H9 (cell line): ENCODE measurements at regions not wholly inside any gene's neighbourhood (a gene's known extent, or its start where the extent isn't known, plus 50 kb on each side); places are given as distances from the start of the nearest gene placed in this dataset.

ENCODE experiments used
- DNase-seq: peaks from one replicate; pipeline ENCODE4 v3.0.0-alpha.2; 2017
- H2AFZ ChIP-seq: one replicate; pipeline ENCODE4 v1.6.1; 2013; ENCODE audit warnings: mild to moderate bottlenecking, low read length, control low read depth, moderate library complexity
- H2AK5ac ChIP-seq: 2 replicates; pipeline ENCODE4 v1.6.1; 2013; ENCODE audit warnings: low read length, control low read depth, mixed read lengths; ENCODE audit not compliant: insufficient read length
- H2BK120ac ChIP-seq: one replicate; pipeline ENCODE4 v1.6.1; 2013; ENCODE audit warnings: low read depth, mild to moderate bottlenecking, low read length, control low read depth, inconsistent platforms; ENCODE audit not compliant: poor library complexity, severe bottlenecking
- H2BK12ac ChIP-seq: 2 replicates; pipeline ENCODE4 v1.6.1; 2013; ENCODE audit warnings: low read length, control low read depth, mixed read lengths, low read depth; ENCODE audit not compliant: insufficient read length
- H2BK15ac ChIP-seq: 2 replicates; pipeline ENCODE4 v1.6.1; 2013; ENCODE audit warnings: low read depth, low read length, control low read depth
- H2BK20ac ChIP-seq: one replicate; pipeline ENCODE4 v1.6.1; 2013; ENCODE audit warnings: low read depth, mild to moderate bottlenecking, low read length, control low read depth, inconsistent platforms; ENCODE audit not compliant: poor library complexity, severe bottlenecking
- H2BK5ac ChIP-seq: 2 replicates; pipeline ENCODE4 v1.6.1; 2013; ENCODE audit warnings: low read length, control low read depth, mixed read lengths; ENCODE audit not compliant: insufficient read length
- H3K14ac ChIP-seq: 2 replicates; pipeline ENCODE4 v1.6.1; 2013; ENCODE audit warnings: low read length, control low read depth; ENCODE audit not compliant: insufficient read depth
- H3K18ac ChIP-seq: 2 replicates; pipeline ENCODE4 v1.6.1; 2013; ENCODE audit warnings: low read depth, mild to moderate bottlenecking, mixed read lengths, low read length, control low read depth; ENCODE audit not compliant: insufficient read length
- H3K23ac ChIP-seq: 2 replicates; pipeline ENCODE4 v1.6.1; 2013; ENCODE audit warnings: low read length, control low read depth, mixed read lengths, low read depth; ENCODE audit not compliant: insufficient read length
- H3K23me2 ChIP-seq: 2 replicates; pipeline ENCODE4 v1.6.1; 2013; ENCODE audit warnings: low read depth, mild to moderate bottlenecking, mixed read lengths, low read length, control low read depth; ENCODE audit not compliant: insufficient read length, poor library complexity, severe bottlenecking
- H3K27ac ChIP-seq: 2 replicates; pipeline ENCODE4 v1.5.1; 2013; ENCODE audit warnings: low read length, control low read depth, mixed read lengths, low read depth; ENCODE audit not compliant: insufficient read length
- H3K27me3 ChIP-seq: 2 replicates; pipeline ENCODE4 v1.6.1; 2013; ENCODE audit warnings: low read length, control low read depth, inconsistent platforms; ENCODE audit not compliant: insufficient read depth
- H3K4ac ChIP-seq: 2 replicates; pipeline ENCODE4 v1.6.1; 2013; ENCODE audit warnings: low read depth, mild to moderate bottlenecking, control low read depth, inconsistent platforms, low read length, moderate library complexity
- H3K4me1 ChIP-seq: 2 replicates; pipeline ENCODE4 v1.6.1; 2013; ENCODE audit warnings: low read length, control low read depth, inconsistent platforms; ENCODE audit not compliant: insufficient read depth
- H3K4me2 ChIP-seq: 2 replicates; pipeline ENCODE4 v1.6.1; 2013; ENCODE audit warnings: low read length, control low read depth, mixed read lengths; ENCODE audit not compliant: insufficient read length, insufficient read depth
- H3K56ac ChIP-seq: 2 replicates; pipeline ENCODE4 v1.6.1; 2013; ENCODE audit warnings: low read depth, mild to moderate bottlenecking, mixed read lengths, low read length, control low read depth; ENCODE audit not compliant: insufficient read length
- H3K79me1 ChIP-seq: 2 replicates; pipeline ENCODE4 v1.6.1; 2013; ENCODE audit warnings: low read depth, mild to moderate bottlenecking, moderate library complexity, low read length, control low read depth, inconsistent platforms; ENCODE audit not compliant: insufficient read depth, poor library complexity, severe bottlenecking
- H3K79me2 ChIP-seq: 2 replicates; pipeline ENCODE4 v1.6.1; 2013; ENCODE audit warnings: low read length, control low read depth, inconsistent platforms; ENCODE audit not compliant: insufficient read depth
- H3K9ac ChIP-seq: 2 replicates; pipeline ENCODE4 v1.6.1; 2013; ENCODE audit warnings: low read length, control low read depth, mixed read lengths; ENCODE audit not compliant: insufficient read length; ENCODE audit errors: extremely low read depth
- H3K9me3 ChIP-seq: one replicate; pipeline ENCODE4 v1.6.1; 2013; ENCODE audit warnings: low read depth, low read length, inconsistent platforms; ENCODE audit not compliant: control insufficient read depth
- H3T11ph ChIP-seq: one replicate; pipeline ENCODE4 v1.6.1; 2013; ENCODE audit warnings: mild to moderate bottlenecking, low read length, control low read depth, inconsistent platforms
- H4K20me1 ChIP-seq: one replicate; pipeline ENCODE4 v1.6.1; 2013; ENCODE audit not compliant: control insufficient read depth, insufficient read length, insufficient read depth
- H4K5ac ChIP-seq: 2 replicates; pipeline ENCODE4 v1.6.1; 2013; ENCODE audit warnings: low read depth, mild to moderate bottlenecking, mixed read lengths, low read length, control low read depth; ENCODE audit not compliant: insufficient read length
- H4K8ac ChIP-seq: replicated peaks from 2 replicates; pipeline ENCODE4 v1.6.1; 2013; ENCODE audit warnings: low read length, control low read depth, mixed read lengths, low read depth; ENCODE audit not compliant: insufficient read length
- H4K91ac ChIP-seq: 2 replicates; pipeline ENCODE4 v1.6.1; 2013; ENCODE audit warnings: low read depth, mild to moderate bottlenecking, moderate library complexity, mixed read lengths, low read length, control low read depth; ENCODE audit not compliant: insufficient read length
- H3K27ac Mint-ChIP-seq, 3 experiments: 2 replicates in 2 of 3; 3 replicates in 1 of 3; pipeline ENCODE4 v1.8.0; 2020 to 2021; ENCODE audit warnings: mixed read lengths in 3 of 3, mild to moderate bottlenecking in 1 of 3, moderate library complexity in 1 of 3
- H3K27me3 Mint-ChIP-seq: 2 replicates; pipeline ENCODE4 v1.8.0; 2021; ENCODE audit warnings: low read depth, mild to moderate bottlenecking, moderate library complexity, mixed read lengths
- H3K36me3 Mint-ChIP-seq, 3 experiments: 2 replicates in 2 of 3; 3 replicates in 1 of 3; pipeline ENCODE4 v1.8.0; 2020 to 2021; ENCODE audit warnings: low read depth in 3 of 3, mixed read lengths in 3 of 3; ENCODE audit not compliant: insufficient read depth in 1 of 3
- H3K4me1 Mint-ChIP-seq, 2 experiments: 2 replicates each; pipeline ENCODE4 v1.8.0; 2020; ENCODE audit warnings: mixed read lengths in 2 of 2
- H3K4me3 Mint-ChIP-seq, 2 experiments: 2 replicates in 1 of 2; 3 replicates in 1 of 2; pipeline ENCODE4 v1.8.0; 2020 to 2021; ENCODE audit warnings: mild to moderate bottlenecking in 2 of 2, mixed read lengths in 2 of 2, moderate library complexity in 1 of 2
- H3K9me3 Mint-ChIP-seq, 2 experiments: 2 replicates in 1 of 2; 3 replicates in 1 of 2; pipeline ENCODE4 v1.8.0; 2020; ENCODE audit warnings: mild to moderate bottlenecking in 2 of 2, mixed read lengths in 2 of 2, moderate library complexity in 1 of 2
- CTCF ChIP-seq: fragments of 200-600 bp; sonication (generic); conservative IDR thresholded peaks from 3 replicates; pipeline ENCODE4 v1.8.0; 2021; ENCODE audit warnings: antibody characterized with exemption, mild to moderate bottlenecking
- whole genome bisulfite sequencing: extraction: QIAGEN DNeasy Blood & Tissue Kit; methylation state at CpG from one replicate; pipeline ENCODE4 v1.1.7; 2013; ENCODE audit warnings: missing lambda C conversion rate, low lambda C conversion rate, mixed read lengths; ENCODE audit not compliant: insufficient read length; ENCODE audit errors: extremely low coverage; 5-methylcytosine and 5-hydroxymethylcytosine counted together

DNA sequence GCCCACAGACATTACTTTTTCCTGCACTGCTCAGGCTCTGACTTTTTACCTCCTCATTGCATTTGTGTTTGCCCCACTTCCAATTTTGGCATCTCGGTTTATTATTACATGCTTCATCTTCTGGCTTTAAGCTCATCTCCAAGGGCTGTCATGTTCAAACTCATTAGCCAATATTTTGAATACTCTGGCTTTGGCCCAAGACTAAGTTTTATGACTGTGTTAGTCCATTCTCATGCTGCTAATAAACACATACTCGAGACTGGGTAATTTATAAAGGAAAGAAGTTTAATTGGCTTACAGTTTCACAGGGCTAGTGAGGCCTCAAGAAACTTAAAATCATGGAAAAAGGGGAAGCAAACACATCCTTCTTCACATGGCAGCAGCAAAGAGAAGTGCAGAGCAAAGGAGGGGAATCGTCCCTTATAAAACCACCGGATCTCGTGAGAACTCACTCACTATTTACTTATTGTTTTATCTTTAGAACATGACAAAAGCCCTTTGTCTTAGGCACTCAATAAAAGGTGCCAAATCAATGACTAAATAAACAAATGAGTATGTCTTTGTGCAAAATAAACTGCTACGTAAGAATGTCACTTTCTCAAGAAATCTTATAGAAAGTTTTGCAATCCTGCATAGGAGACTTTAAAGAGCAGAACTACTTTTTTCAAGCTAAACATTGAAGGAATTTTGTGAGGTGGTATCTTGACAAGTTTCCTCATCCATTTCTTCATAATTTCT lies 233.4 kb upstream of the SPRY2 start:
- Histone ChIP-seq H4K91ac (no peak overlapping the region), H2AFZ (no peak overlapping the region), H3K4me2 (no peak overlapping the region), H3T11ph (no peak overlapping the region), H3K14ac (no peak overlapping the region), H3K23ac (no peak overlapping the region), H2BK20ac (no peak overlapping the region), H3K9me3 (no peaks in the 10 kb centered on the region), H3K23me2 (no peaks in the 10 kb centered on the region), H3K18ac (no peak overlapping the region), H2AK5ac (no peak overlapping the region), H2BK12ac (no peak overlapping the region), H4K8ac (no peak overlapping the region), H2BK15ac (no peak overlapping the region), H3K4ac (no peak overlapping the region), H3K27ac (no peak overlapping the region), H3K56ac (no peak overlapping the region), H2BK5ac (no peak overlapping the region), H4K20me1 (no peaks in the 10 kb centered on the region), H3K79me1 (no peaks in the 10 kb centered on the region), H3K27me3 (no peaks in the 10 kb centered on the region), H4K5ac (no peak overlapping the region), H3K9ac (no peak overlapping the region), H3K4me1 (no peaks in the 10 kb centered on the region), H2BK120ac (no peak overlapping the region), H3K79me2 (no peaks in the 10 kb centered on the region)
- Mint-ChIP-seq H3K4me1 (peaks cover 24 to 28% of the 10 kb centered on the region in 2 experiments), H3K27ac (no peak overlapping the region; a peak in 1 of 7 replicates), H3K27me3 (no peaks in the 10 kb centered on the region), H3K4me3 (no peak overlapping the region), H3K9me3 (peaks cover 0 to 5% of the 10 kb centered on the region in 2 experiments; a peak in 1 of 5 replicates), H3K36me3 (peaks cover 0 to 10% (median 3%) of the 10 kb centered on the region in 3 experiments; a peak in 4 of 7 replicates)
- no peak for TF ChIP-seq CTCF
- WGBS = no CpG with 5 or more reads among the region's 6 CpGs
- no peak for DNase-seq
